Ishikawa (cell line): ENCODE measurements at regions not wholly inside any gene's neighbourhood (a gene's known extent, or its start where the extent isn't known, plus 50 kb on each side); places are given as distances from the start of the nearest gene placed in this dataset.

Source experiments
- CREB1 ChIP-seq: IDR thresholded peaks from 2 replicates; pipeline ENCODE4 v1.6.1; 2012; ENCODE audit warnings: low read depth
- EGR1 ChIP-seq: IDR thresholded peaks from 2 replicates; pipeline ENCODE4 v1.6.1; 2012
- EP300 ChIP-seq: IDR thresholded peaks from 2 replicates; pipeline ENCODE4 v1.6.1; 2012; ENCODE audit warnings: borderline replicate concordance
- NFIC ChIP-seq: IDR thresholded peaks from 2 replicates; pipeline ENCODE4 v1.6.1; 2012
- RAD21 ChIP-seq: IDR thresholded peaks from 2 replicates; pipeline ENCODE4 v1.6.1; 2012; ENCODE audit warnings: low read depth
- REST ChIP-seq: IDR thresholded peaks from 2 replicates; pipeline ENCODE4 v1.6.1; 2012; ENCODE audit warnings: low read depth, mild to moderate bottlenecking
- TAF1 ChIP-seq: IDR thresholded peaks from 2 replicates; pipeline ENCODE4 v1.6.1; 2012; ENCODE audit warnings: low read depth, mild to moderate bottlenecking
- YY1 ChIP-seq: IDR thresholded peaks from 2 replicates; pipeline ENCODE4 v1.6.1; 2012; ENCODE audit warnings: low read depth
- ZBTB7A ChIP-seq: IDR thresholded peaks from 2 replicates; pipeline ENCODE4 v1.6.1; 2012; ENCODE audit warnings: low read depth
- TF ChIP-seq, protein P1 (sequence below): IDR thresholded peaks from 2 replicates; pipeline ENCODE4 v1.6.1; 2012
- TF ChIP-seq, protein P2 (sequence below): IDR thresholded peaks from 2 replicates; pipeline ENCODE4 v1.6.1; 2012

GRCh38 chr9:108160706-108161355 is 671.3 kb upstream of the KLF4 start:
- no peak for TF ChIP-seq ZBTB7A
- no peak for TF ChIP-seq RAD21
- TF ChIP-seq, protein P1, sequence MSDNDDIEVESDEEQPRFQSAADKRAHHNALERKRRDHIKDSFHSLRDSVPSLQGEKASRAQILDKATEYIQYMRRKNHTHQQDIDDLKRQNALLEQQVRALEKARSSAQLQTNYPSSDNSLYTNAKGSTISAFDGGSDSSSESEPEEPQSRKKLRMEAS: no peak
- TF ChIP-seq EGR1: no peak
- no peak for TF ChIP-seq REST
- no peak for TF ChIP-seq EP300
- TF ChIP-seq, protein P2, sequence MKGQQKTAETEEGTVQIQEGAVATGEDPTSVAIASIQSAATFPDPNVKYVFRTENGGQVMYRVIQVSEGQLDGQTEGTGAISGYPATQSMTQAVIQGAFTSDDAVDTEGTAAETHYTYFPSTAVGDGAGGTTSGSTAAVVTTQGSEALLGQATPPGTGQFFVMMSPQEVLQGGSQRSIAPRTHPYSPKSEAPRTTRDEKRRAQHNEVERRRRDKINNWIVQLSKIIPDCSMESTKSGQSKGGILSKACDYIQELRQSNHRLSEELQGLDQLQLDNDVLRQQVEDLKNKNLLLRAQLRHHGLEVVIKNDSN: no peak
- no peak for TF ChIP-seq CREB1
- no peak for TF ChIP-seq TAF1
- no peak for TF ChIP-seq NFIC
- TF ChIP-seq YY1: no peak
